SK-N-SH (cell line): ENCODE measurements at regions not wholly inside any gene's neighbourhood (a gene's known extent, or its start where the extent isn't known, plus 50 kb on each side); places are given as distances from the start of the nearest gene placed in this dataset.

Experiments
- CTCF ChIP-seq: fragments of 200-600 bp; sonication (generic); IDR thresholded peaks from 2 replicates; pipeline ENCODE4 v1.6.1; 2017; ENCODE audit warnings: antibody characterized with exemption, mild to moderate bottlenecking, moderate library complexity
- EP300 ChIP-seq, 2 experiments: IDR thresholded peaks; 2 replicates each; pipeline versions ENCODE4 v1.4.0 to v1.6.1; 2012; ENCODE audit warnings: borderline replicate concordance in 1 of 2, low read depth in 1 of 2, low read length in 1 of 2

- TF ChIP-seq CTCF = no peak
- TF ChIP-seq EP300 (IDR thresholded peaks at IDR 0.05; ENCODE audit: borderline replicate concordance in 1 of 2, low read depth in 1 of 2, low read length in 1 of 2) = no peak
Observed at GRCh38 chr21:34021726-34022125, 51.7 kb upstream of the MRPS6 start.
